GM12891 (cell line): ENCODE measurements at regions not wholly inside any gene's neighbourhood (a gene's known extent, or its start where the extent isn't known, plus 50 kb on each side); places are given as distances from the start of the nearest gene placed in this dataset.

Source experiments
- POLR2A ChIP-seq: IDR thresholded peaks from 2 replicates; pipeline ENCODE4 v1.6.1; 2011; ENCODE audit warnings: low read depth, low read length, control low read depth
- POLR2AphosphoS5 ChIP-seq: IDR thresholded peaks from 2 replicates; pipeline ENCODE4 v1.6.1; 2011; ENCODE audit warnings: low read depth, low read length, control low read depth

GRCh38 chr2:155308367-155309009 is 610.0 kb downstream of the KCNJ3 start:
- TF ChIP-seq POLR2A (no peak), POLR2AphosphoS5 (no peak)
